GM23338 (cell line): ENCODE measurements at regions not wholly inside any gene's neighbourhood (a gene's known extent, or its start where the extent isn't known, plus 50 kb on each side); places are given as distances from the start of the nearest gene placed in this dataset.

Experiments
- ATAC-seq: fragments of 200-7000 bp; cut with Tn5 transposase; 3 replicates; pipeline ENCODE4 v1.9.1; 2020
- DNase-seq: peaks from one replicate; pipeline ENCODE4 v3.0.0-alpha.2; 2015; ENCODE audit warnings: low spot score
- H2AFZ ChIP-seq: fragments of 200-600 bp; sonication (generic); 2 replicates; pipeline ENCODE4 v1.8.0; 2016; ENCODE audit warnings: antibody characterized with exemption, mild to moderate bottlenecking, moderate library complexity
- H3F3A ChIP-seq: fragments of 200-600 bp; sonication (generic); replicated peaks from 2 replicates; pipeline ENCODE4 v1.8.0; 2017; ENCODE audit warnings: antibody characterized with exemption, mixed run types, low read depth
- H3K27ac ChIP-seq: fragments of 200-600 bp; sonication (generic); 2 replicates; pipeline ENCODE4 v1.6.1; 2016; ENCODE audit warnings: low read depth
- H3K27me3 ChIP-seq: fragments of 200-600 bp; sonication (generic); 2 replicates; pipeline ENCODE4 v1.8.0; 2016; ENCODE audit warnings: mild to moderate bottlenecking, mixed run types, moderate library complexity; ENCODE audit not compliant: insufficient read depth
- H3K36me3 ChIP-seq: fragments of 200-600 bp; sonication (generic); 2 replicates; pipeline ENCODE4 v1.8.0; 2016; ENCODE audit warnings: mild to moderate bottlenecking; ENCODE audit not compliant: insufficient read depth
- H3K4me1 ChIP-seq: fragments of 200-600 bp; sonication (generic); 2 replicates; pipeline ENCODE4 v1.8.0; 2016; ENCODE audit warnings: mild to moderate bottlenecking, moderate library complexity; ENCODE audit not compliant: insufficient read depth
- H3K4me2 ChIP-seq: fragments of 200-600 bp; sonication (generic); 2 replicates; pipeline ENCODE4 v1.7.1; 2017; ENCODE audit warnings: mixed run types
- H3K4me3 ChIP-seq: fragments of 200-600 bp; sonication (generic); 2 replicates; pipeline ENCODE4 v1.6.1; 2016; ENCODE audit warnings: mixed run types
- H3K79me2 ChIP-seq: fragments of 200-600 bp; sonication (generic); replicated peaks from 2 replicates; pipeline ENCODE4 v1.8.0; 2017; ENCODE audit warnings: mild to moderate bottlenecking; ENCODE audit not compliant: insufficient read depth
- H3K9me2 ChIP-seq: fragments of 200-600 bp; sonication (generic); 2 replicates; pipeline ENCODE4 v1.8.0; 2017; ENCODE audit not compliant: insufficient read depth
- H4K20me1 ChIP-seq: fragments of 200-600 bp; sonication (generic); replicated peaks from 2 replicates; pipeline ENCODE4 v1.8.0; 2017; ENCODE audit warnings: mild to moderate bottlenecking; ENCODE audit not compliant: insufficient read depth
- H3K27ac Mint-ChIP-seq: 2 replicates; pipeline ENCODE4 v1.8.0; 2020; ENCODE audit warnings: inconsistent platforms, mild to moderate bottlenecking, moderate library complexity, mixed read lengths
- H3K27me3 Mint-ChIP-seq: 3 replicates; pipeline ENCODE4 v1.8.0; 2022; ENCODE audit warnings: low read depth, mild to moderate bottlenecking, moderate library complexity, mixed read lengths, inconsistent platforms; ENCODE audit not compliant: insufficient read depth, poor library complexity
- H3K36me3 Mint-ChIP-seq: 3 replicates; pipeline ENCODE4 v1.8.0; 2021; ENCODE audit warnings: low read depth, mild to moderate bottlenecking, inconsistent platforms, moderate library complexity, mixed read lengths
- H3K4me1 Mint-ChIP-seq: 3 replicates; pipeline ENCODE4 v1.8.0; 2020; ENCODE audit warnings: mild to moderate bottlenecking, inconsistent platforms, mixed read lengths
- H3K4me3 Mint-ChIP-seq: 3 replicates; pipeline ENCODE4 v1.8.0; 2021; ENCODE audit warnings: moderate library complexity, mild to moderate bottlenecking, inconsistent platforms, mixed read lengths
- H3K9me3 Mint-ChIP-seq: 3 replicates; pipeline ENCODE4 v1.8.0; 2020; ENCODE audit warnings: moderate library complexity, mild to moderate bottlenecking, inconsistent platforms, mixed read lengths
- CREB1 ChIP-seq: fragments of 250-450 bp; sonication (Bioruptor Pico); IDR thresholded peaks from 2 replicates; pipeline ENCODE4 v1.5.0; 2020; ENCODE audit warnings: low read depth, mild to moderate bottlenecking, moderate library complexity
- EZH2phosphoT487 ChIP-seq: fragments of 200-600 bp; sonication (generic); IDR thresholded peaks from one replicate; pipeline ENCODE4 v1.8.1; 2018; ENCODE audit warnings: antibody characterized with exemption; ENCODE audit not compliant: unreplicated experiment
- NANOG ChIP-seq: IDR thresholded peaks from 2 replicates; pipeline ENCODE4 v1.6.1; 2016; ENCODE audit warnings: antibody characterized with exemption, borderline replicate concordance
- STAT1 ChIP-seq: IDR thresholded peaks from one replicate; pipeline ENCODE4 v1.6.1; 2016; ENCODE audit warnings: antibody characterized with exemption; ENCODE audit not compliant: unreplicated experiment
- ZNF331 ChIP-seq: fragments of 250-450 bp; sonication (Bioruptor Pico); IDR thresholded peaks from 2 replicates; pipeline ENCODE4 v1.5.0; 2020; ENCODE audit warnings: low read depth, mild to moderate bottlenecking, moderate library complexity
- TF ChIP-seq, protein P1 (sequence below): fragments of 250-450 bp; sonication (Bioruptor Pico); IDR thresholded peaks from 2 replicates; pipeline ENCODE4 v1.5.0; 2020; ENCODE audit warnings: mild to moderate bottlenecking, moderate library complexity

DNA sequence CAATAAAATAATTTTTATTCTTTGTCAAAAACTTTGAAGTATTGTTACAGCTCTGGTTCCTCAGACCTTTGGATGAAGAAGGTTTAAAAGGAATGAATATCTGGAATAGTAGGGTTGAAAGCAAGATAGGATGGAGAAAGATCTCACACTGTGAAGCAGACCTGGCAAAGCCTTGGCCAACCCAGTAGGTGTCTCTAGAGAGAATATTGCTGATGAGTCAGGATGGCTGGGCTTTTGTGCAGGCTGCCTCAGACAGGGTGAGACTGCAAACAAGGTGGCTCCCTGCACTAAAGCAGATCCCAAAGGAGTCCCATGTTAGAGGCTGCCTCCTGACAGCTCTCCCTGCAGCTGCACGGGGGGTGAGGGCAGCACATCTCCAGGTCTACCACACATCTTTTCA is 226.0 kb upstream of the ITGA4 start:
- no peaks in the 10 kb centered on the region for H3K27me3 Mint-ChIP-seq
- DNase-seq (peak; percentile 6), ATAC-seq (peak; percentile 47; the same call in 2 of the 3 replicates)
- no peaks in the 10 kb centered on the region for H3K27me3 ChIP-seq
- no peaks in the 10 kb centered on the region for H3K79me2 ChIP-seq
- H3K36me3 Mint-ChIP-seq = no peaks in the 10 kb centered on the region
- peaks cover 8% of the 10 kb centered on the region for H3K4me1 Mint-ChIP-seq
- no peaks in the 10 kb centered on the region for H3F3A ChIP-seq
- H3K4me3 ChIP-seq = no peak overlapping the region
- H3K27ac ChIP-seq = no peak overlapping the region
- H3K4me2 ChIP-seq = no peak overlapping the region
- H3K27ac Mint-ChIP-seq = no peak overlapping the region
- no peak overlapping the region for H3K4me3 Mint-ChIP-seq
- H3K36me3 ChIP-seq = no peaks in the 10 kb centered on the region
- peaks cover 10% of the 10 kb centered on the region for H3K9me2 ChIP-seq
- peaks cover 7% of the 10 kb centered on the region for H3K4me1 ChIP-seq
- H2AFZ ChIP-seq = no peak overlapping the region
- no peaks in the 10 kb centered on the region for H4K20me1 ChIP-seq
- TF ChIP-seq, protein P1, sequence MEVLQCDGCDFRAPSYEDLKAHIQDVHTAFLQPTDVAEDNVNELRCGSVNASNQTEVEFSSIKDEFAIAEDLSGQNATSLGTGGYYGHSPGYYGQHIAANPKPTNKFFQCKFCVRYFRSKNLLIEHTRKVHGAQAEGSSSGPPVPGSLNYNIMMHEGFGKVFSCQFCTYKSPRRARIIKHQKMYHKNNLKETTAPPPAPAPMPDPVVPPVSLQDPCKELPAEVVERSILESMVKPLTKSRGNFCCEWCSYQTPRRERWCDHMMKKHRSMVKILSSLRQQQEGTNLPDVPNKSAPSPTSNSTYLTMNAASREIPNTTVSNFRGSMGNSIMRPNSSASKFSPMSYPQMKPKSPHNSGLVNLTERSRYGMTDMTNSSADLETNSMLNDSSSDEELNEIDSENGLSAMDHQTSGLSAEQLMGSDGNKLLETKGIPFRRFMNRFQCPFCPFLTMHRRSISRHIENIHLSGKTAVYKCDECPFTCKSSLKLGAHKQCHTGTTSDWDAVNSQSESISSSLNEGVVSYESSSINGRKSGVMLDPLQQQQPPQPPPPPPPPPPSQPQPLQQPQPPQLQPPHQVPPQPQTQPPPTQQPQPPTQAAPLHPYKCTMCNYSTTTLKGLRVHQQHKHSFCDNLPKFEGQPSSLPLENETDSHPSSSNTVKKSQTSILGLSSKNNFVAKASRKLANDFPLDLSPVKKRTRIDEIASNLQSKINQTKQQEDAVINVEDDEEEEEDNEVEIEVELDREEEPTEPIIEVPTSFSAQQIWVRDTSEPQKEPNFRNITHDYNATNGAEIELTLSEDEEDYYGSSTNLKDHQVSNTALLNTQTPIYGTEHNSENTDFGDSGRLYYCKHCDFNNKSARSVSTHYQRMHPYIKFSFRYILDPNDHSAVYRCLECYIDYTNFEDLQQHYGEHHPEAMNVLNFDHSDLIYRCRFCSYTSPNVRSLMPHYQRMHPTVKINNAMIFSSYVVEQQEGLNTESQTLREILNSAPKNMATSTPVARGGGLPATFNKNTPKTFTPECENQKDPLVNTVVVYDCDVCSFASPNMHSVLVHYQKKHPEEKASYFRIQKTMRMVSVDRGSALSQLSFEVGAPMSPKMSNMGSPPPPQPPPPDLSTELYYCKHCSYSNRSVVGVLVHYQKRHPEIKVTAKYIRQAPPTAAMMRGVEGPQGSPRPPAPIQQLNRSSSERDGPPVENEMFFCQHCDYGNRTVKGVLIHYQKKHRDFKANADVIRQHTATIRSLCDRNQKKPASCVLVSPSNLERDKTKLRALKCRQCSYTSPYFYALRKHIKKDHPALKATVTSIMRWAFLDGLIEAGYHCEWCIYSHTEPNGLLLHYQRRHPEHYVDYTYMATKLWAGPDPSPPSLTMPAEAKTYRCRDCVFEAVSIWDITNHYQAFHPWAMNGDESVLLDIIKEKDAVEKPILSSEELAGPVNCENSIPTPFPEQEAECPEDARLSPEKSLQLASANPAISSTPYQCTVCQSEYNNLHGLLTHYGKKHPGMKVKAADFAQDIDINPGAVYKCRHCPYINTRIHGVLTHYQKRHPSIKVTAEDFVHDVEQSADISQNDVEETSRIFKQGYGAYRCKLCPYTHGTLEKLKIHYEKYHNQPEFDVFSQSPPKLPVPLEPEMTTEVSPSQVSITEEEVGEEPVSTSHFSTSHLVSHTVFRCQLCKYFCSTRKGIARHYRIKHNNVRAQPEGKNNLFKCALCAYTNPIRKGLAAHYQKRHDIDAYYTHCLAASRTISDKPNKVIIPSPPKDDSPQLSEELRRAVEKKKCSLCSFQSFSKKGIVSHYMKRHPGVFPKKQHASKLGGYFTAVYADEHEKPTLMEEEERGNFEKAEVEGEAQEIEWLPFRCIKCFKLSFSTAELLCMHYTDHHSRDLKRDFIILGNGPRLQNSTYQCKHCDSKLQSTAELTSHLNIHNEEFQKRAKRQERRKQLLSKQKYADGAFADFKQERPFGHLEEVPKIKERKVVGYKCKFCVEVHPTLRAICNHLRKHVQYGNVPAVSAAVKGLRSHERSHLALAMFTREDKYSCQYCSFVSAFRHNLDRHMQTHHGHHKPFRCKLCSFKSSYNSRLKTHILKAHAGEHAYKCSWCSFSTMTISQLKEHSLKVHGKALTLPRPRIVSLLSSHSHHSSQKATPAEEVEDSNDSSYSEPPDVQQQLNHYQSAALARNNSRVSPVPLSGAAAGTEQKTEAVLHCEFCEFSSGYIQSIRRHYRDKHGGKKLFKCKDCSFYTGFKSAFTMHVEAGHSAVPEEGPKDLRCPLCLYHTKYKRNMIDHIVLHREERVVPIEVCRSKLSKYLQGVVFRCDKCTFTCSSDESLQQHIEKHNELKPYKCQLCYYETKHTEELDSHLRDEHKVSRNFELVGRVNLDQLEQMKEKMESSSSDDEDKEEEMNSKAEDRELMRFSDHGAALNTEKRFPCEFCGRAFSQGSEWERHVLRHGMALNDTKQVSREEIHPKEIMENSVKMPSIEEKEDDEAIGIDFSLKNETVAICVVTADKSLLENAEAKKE = peak; percentile 50; the same call in 1 of the 2 replicates
- TF ChIP-seq NANOG (no peak), CREB1 (CRISPR knock-in tag) (no peak)
- no peaks in the 10 kb centered on the region for H3K9me3 Mint-ChIP-seq

DNA sequence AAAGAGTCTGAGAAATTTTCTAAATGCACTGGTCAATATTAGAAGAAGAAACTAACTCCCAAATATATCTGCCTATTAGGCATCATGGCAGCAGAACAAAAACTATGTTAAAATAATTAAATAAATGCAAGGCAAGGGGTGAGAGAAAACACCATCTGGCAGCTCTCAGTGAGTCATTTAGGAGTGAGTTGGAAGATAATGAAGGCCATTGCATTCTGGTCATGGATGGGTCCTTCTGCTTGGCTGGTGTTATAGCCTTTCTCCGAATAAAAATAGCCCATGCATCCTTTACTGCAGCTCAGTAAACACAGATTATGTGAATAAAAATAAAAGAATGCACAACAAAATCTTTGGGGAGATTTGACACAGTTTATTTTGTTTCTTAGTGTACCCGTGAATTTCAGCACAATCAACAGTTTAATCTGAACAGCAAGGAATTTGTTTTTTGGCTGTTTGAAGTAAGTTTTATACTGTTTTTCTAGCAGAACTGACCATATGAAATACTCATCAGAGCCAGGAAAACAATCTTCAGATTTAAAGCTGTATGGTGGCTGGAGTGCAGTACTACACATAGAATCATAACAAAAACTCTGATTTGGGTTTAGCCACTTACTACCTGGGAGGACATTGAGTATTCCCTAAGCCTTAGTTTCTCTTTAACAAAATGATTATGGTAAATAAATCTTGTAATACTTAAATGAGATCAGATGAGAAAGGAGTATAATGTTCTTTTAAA is 225.1 kb upstream of the ITGA4 start:
- Mint-ChIP-seq H3K27me3 (no peaks in the 10 kb centered on the region), H3K9me3 (no peaks in the 10 kb centered on the region), H3K27ac (0 out of 2 replicates have a peak overlapping the region, but pooled peaks have one; percentile 40), H3K4me3 (no peak overlapping the region), H3K4me1 (peaks cover 8% of the 10 kb centered on the region), H3K36me3 (no peaks in the 10 kb centered on the region)
- Histone ChIP-seq H3F3A (no peaks in the 10 kb centered on the region), H3K27ac (no peak overlapping the region), H3K79me2 (no peaks in the 10 kb centered on the region), H4K20me1 (no peaks in the 10 kb centered on the region), H2AFZ (no peak overlapping the region), H3K9me2 (peaks cover 10% of the 10 kb centered on the region), H3K36me3 (no peaks in the 10 kb centered on the region), H3K4me2 (no peak overlapping the region), H3K4me3 (no peak overlapping the region), H3K27me3 (no peaks in the 10 kb centered on the region), H3K4me1 (peaks cover 7% of the 10 kb centered on the region)
- TF ChIP-seq EZH2phosphoT487 = no peak
- no peak for TF ChIP-seq ZNF331
- TF ChIP-seq STAT1 = no peak
- no peak for TF ChIP-seq NANOG
- ATAC-seq (no peak), DNase-seq (no peak)
